DND-41 (cell line): ENCODE measurements at regions not wholly inside any gene's neighbourhood (a gene's known extent, or its start where the extent isn't known, plus 50 kb on each side); places are given as distances from the start of the nearest gene placed in this dataset.

Source experiments
- ATAC-seq: fragments of 200-7000 bp; cut with Tn5 transposase; 3 replicates; pipeline ENCODE4 v1.9.1; 2021; ENCODE audit warnings: low read depth; ENCODE audit not compliant: insufficient read depth
- DNase-seq: peaks from one replicate; pipeline ENCODE4 v3.0.0-alpha.2; 2020
- H2AFZ ChIP-seq: 2 replicates; pipeline ENCODE4 v1.6.0; 2012; ENCODE audit warnings: low read depth, low read length
- H3K27ac ChIP-seq: 2 replicates; pipeline ENCODE4 v1.5.1; 2012; ENCODE audit warnings: low read length, inconsistent platforms
- H3K27me3 ChIP-seq: fragments of 200-600 bp; sonication (generic); 2 replicates; pipeline ENCODE4 v1.6.0; 2012; ENCODE audit warnings: low read length, mild to moderate bottlenecking, inconsistent platforms; ENCODE audit not compliant: insufficient read depth, poor library complexity
- H3K36me3 ChIP-seq: 2 replicates; pipeline ENCODE4 v1.5.1; 2012; ENCODE audit warnings: low read length, inconsistent platforms; ENCODE audit not compliant: insufficient read depth
- H3K4me1 ChIP-seq: 2 replicates; pipeline ENCODE4 v1.5.1; 2012; ENCODE audit warnings: mild to moderate bottlenecking, low read length; ENCODE audit not compliant: insufficient read depth
- H3K4me2 ChIP-seq: 2 replicates; pipeline ENCODE4 v1.6.0; 2012; ENCODE audit warnings: mild to moderate bottlenecking, moderate library complexity, low read length, inconsistent platforms; ENCODE audit not compliant: insufficient read depth
- H3K4me3 ChIP-seq, 2 experiments: fragments of 200-600 bp in 1 of 2; shearing (Covaris generic) in 1 of 2; 2 replicates each; pipeline ENCODE4 v1.5.1; 2012 to 2016; ENCODE audit warnings: inconsistent platforms in 2 of 2, low read length in 2 of 2, mild to moderate bottlenecking in 2 of 2, low read depth in 1 of 2, moderate library complexity in 1 of 2
- H3K79me2 ChIP-seq: 2 replicates; pipeline ENCODE4 v1.6.0; 2012; ENCODE audit warnings: low read length, inconsistent platforms; ENCODE audit not compliant: insufficient read depth
- H3K9ac ChIP-seq: 2 replicates; pipeline ENCODE4 v1.6.0; 2012; ENCODE audit warnings: low read depth, mild to moderate bottlenecking, inconsistent platforms, low read length, moderate library complexity
- H3K9me3 ChIP-seq: 2 replicates; pipeline ENCODE4 v1.5.1; 2012; ENCODE audit warnings: low read length, moderate library complexity, mild to moderate bottlenecking, inconsistent platforms; ENCODE audit not compliant: insufficient read depth, severe bottlenecking
- H4K20me1 ChIP-seq: 2 replicates; pipeline ENCODE4 v1.6.0; 2012; ENCODE audit warnings: low read length; ENCODE audit not compliant: insufficient read depth
- EZH2 ChIP-seq: IDR thresholded peaks from 3 replicates; pipeline ENCODE4 v1.6.1; 2012; ENCODE audit warnings: borderline replicate concordance, low read depth, mild to moderate bottlenecking, moderate library complexity, low read length, inconsistent platforms; ENCODE audit not compliant: severe bottlenecking
- TF ChIP-seq, protein P1 (sequence below): IDR thresholded peaks from 2 replicates; pipeline ENCODE4 v1.5.1; 2012; ENCODE audit warnings: borderline replicate concordance, low read length, moderate library complexity, mild to moderate bottlenecking; ENCODE audit not compliant: poor library complexity, severe bottlenecking; ENCODE audit errors: extremely low read depth

DNA sequence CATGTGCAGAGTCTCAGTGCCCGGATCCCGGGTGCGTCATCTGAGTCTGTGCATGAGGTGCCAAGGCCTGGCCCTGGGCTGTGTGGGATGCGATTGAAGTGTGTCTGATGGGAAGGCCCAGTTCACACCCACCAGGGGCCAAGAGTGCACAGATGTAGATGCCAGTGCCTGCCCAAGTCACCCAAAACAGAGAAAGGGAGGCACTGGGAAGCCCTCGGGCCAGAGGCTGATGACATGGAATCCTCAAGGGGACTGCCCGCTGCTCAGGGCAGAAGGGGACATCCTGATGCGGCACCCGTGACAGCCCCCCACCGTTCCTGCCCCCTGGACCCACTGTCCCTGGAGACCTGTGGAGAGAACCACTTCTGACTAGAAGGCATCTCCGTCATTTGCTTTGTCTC, 72.2 kb upstream of the ZNF479 start:
- Histone ChIP-seq H3K4me2 (no peak overlapping the region), H3K4me1 (no peaks in the 10 kb centered on the region), H3K9ac (no peak overlapping the region), H2AFZ (no peak overlapping the region), H4K20me1 (no peaks in the 10 kb centered on the region), H3K79me2 (no peaks in the 10 kb centered on the region), H3K27ac (no peak overlapping the region), H3K27me3 (no peaks in the 10 kb centered on the region), H3K9me3 (peaks cover 20% of the 10 kb centered on the region), H3K4me3 (no peak overlapping the region), H3K36me3 (no peaks in the 10 kb centered on the region)
- DNase-seq = no peak
- ATAC-seq = no peak
- TF ChIP-seq, protein P1, sequence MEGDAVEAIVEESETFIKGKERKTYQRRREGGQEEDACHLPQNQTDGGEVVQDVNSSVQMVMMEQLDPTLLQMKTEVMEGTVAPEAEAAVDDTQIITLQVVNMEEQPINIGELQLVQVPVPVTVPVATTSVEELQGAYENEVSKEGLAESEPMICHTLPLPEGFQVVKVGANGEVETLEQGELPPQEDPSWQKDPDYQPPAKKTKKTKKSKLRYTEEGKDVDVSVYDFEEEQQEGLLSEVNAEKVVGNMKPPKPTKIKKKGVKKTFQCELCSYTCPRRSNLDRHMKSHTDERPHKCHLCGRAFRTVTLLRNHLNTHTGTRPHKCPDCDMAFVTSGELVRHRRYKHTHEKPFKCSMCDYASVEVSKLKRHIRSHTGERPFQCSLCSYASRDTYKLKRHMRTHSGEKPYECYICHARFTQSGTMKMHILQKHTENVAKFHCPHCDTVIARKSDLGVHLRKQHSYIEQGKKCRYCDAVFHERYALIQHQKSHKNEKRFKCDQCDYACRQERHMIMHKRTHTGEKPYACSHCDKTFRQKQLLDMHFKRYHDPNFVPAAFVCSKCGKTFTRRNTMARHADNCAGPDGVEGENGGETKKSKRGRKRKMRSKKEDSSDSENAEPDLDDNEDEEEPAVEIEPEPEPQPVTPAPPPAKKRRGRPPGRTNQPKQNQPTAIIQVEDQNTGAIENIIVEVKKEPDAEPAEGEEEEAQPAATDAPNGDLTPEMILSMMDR = no peak
- TF ChIP-seq EZH2 = no peak

DNA sequence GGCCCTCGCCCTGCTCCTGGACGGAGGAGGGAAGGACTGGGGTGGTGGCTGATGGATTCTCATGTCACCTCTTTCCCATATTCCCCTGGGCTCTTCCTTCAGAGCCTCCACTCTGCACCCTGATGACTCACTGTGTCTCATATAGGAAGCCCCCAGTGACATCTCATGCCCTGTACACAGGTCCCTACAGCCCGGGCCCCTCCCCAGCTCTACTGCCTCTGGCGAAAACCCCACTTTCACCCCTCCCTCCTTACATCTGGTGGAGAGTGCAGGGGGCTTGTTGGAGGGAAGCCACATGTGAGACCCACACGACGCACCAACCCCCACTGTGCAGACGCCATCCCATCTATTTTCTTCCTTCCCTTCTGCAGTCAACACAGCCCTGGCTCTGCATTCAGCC, 72.8 kb upstream of the ZNF479 start:
- TF ChIP-seq, protein P1 = no peak
- TF ChIP-seq EZH2 = no peak
- no peaks in the 10 kb centered on the region for H3K27me3 ChIP-seq
- no peaks in the 10 kb centered on the region for H3K79me2 ChIP-seq
- H3K36me3 ChIP-seq = no peaks in the 10 kb centered on the region
- H3K9ac ChIP-seq = no peak overlapping the region
- ATAC-seq = no peak
- DNase-seq = no peak
- H2AFZ ChIP-seq = no peak overlapping the region
- H3K4me2 ChIP-seq = no peak overlapping the region
- no peak overlapping the region for H3K27ac ChIP-seq
- no peak overlapping the region for H3K4me3 ChIP-seq
- no peaks in the 10 kb centered on the region for H3K4me1 ChIP-seq
- H4K20me1 ChIP-seq = no peaks in the 10 kb centered on the region
- peaks cover 20% of the 10 kb centered on the region for H3K9me3 ChIP-seq

DNA sequence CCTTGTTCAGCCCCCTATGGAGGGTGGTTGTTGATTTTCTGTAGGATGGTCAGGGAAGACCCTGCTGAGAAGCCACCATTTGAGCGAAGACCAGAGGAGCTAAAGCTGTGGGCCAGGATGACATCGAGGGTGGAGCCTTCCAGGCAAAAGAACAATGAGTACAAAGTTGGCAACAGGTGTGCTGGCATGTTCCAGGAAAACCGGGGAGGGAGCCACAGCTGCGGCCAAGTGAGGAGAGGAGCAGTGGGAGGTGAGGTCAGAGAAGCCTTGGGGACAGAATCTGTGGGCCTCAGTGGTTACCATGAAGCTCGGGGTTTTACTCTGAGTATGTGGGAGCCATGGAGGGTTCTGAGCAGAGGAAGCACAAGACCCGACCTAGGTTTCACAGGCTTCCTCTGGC, 75.6 kb upstream of the ZNF479 start:
- no peak overlapping the region for H2AFZ ChIP-seq
- no peak overlapping the region for H3K27ac ChIP-seq
- DNase-seq (no peak), ATAC-seq (no peak)
- no peaks in the 10 kb centered on the region for H3K79me2 ChIP-seq
- H3K9ac ChIP-seq = no peak overlapping the region
- H4K20me1 ChIP-seq = no peaks in the 10 kb centered on the region
- peaks cover 12% of the 10 kb centered on the region for H3K9me3 ChIP-seq
- no peaks in the 10 kb centered on the region for H3K4me1 ChIP-seq
- no peak overlapping the region for H3K4me2 ChIP-seq
- H3K4me3 ChIP-seq = no peak overlapping the region
- no peaks in the 10 kb centered on the region for H3K27me3 ChIP-seq
- H3K36me3 ChIP-seq = no peaks in the 10 kb centered on the region
- no peak for TF ChIP-seq EZH2
- TF ChIP-seq, protein P1 = no peak

DNA sequence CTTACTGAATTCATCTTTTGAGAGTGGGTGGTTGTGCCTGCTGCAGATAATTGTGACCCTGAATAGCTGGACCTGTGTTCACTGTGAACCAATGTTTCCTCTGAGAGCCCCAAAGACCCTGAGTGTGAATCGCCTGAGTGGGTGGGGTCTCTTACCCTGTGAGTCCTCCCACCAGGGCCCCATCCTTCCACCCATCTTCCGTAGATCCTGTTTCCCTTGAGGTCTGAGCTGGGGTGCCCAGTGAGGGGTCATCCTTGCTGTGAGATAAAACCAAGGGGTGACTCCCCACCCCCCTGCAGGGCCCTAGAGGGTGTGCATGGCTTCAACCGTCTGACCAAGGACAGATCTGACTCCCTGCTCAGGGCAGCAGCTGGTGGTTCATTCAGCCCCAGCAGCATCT, 78.0 kb upstream of the ZNF479 start:
- peaks cover 9% of the 10 kb centered on the region for H3K9me3 ChIP-seq
- H3K4me1 ChIP-seq = no peaks in the 10 kb centered on the region
- H3K4me3 ChIP-seq = no peak overlapping the region
- no peak overlapping the region for H3K4me2 ChIP-seq
- H3K27ac ChIP-seq = no peak overlapping the region
- H2AFZ ChIP-seq = no peak overlapping the region
- no peaks in the 10 kb centered on the region for H3K36me3 ChIP-seq
- H4K20me1 ChIP-seq = no peaks in the 10 kb centered on the region
- DNase-seq = no peak
- H3K9ac ChIP-seq = no peak overlapping the region
- H3K27me3 ChIP-seq = no peaks in the 10 kb centered on the region
- no peak for ATAC-seq
- no peak for TF ChIP-seq EZH2
- TF ChIP-seq, protein P1 = no peak
- H3K79me2 ChIP-seq = no peaks in the 10 kb centered on the region
